ENCODE measurements at regions not wholly inside any gene's neighbourhood (a gene's known extent, or its start where the extent isn't known, plus 50 kb on each side); places are given as distances from the start of the nearest gene placed in this dataset.

GRCh38 chr4:35884714-35885480 is 359.4 kb downstream of the ARAP2 start:
- DNase-seq = no peak

GRCh38 chr4:35897808-35898207 is 346.5 kb downstream of the ARAP2 start:
- no peak for DNase-seq

- DNase-seq = no peak
Measured at GRCh38 chr4:35900286-35901243, 343.7 kb downstream of the ARAP2 start.

- DNase-seq = no peak
Measured at GRCh38 chr4:35912174-35912573, 332.1 kb downstream of the ARAP2 start.

- DNase-seq = no peak
Measured at GRCh38 chr4:35918491-35918977, 325.8 kb downstream of the ARAP2 start.

GRCh38 chr4:35925806-35926205 is 318.5 kb downstream of the ARAP2 start:
- DNase-seq = no peak

GRCh38 chr4:35926788-35927187 is 317.5 kb downstream of the ARAP2 start:
- DNase-seq = peak; percentile 74

GRCh38 chr4:35933901-35934300 is 310.4 kb downstream of the ARAP2 start:
- DNase-seq = no peak

- DNase-seq = peak; percentile 91
Measured at GRCh38 chr4:35934320-35934981, 309.9 kb downstream of the ARAP2 start.

GRCh38 chr4:35938936-35939335 is 305.4 kb downstream of the ARAP2 start:
- no peak for DNase-seq

- peak; percentile 70 for DNase-seq
Measured at GRCh38 chr4:35939751-35940150, 304.6 kb downstream of the ARAP2 start.

- DNase-seq = no peak
Measured at GRCh38 chr4:35942092-35942491, 302.2 kb downstream of the ARAP2 start.

- no peak for DNase-seq
Measured at GRCh38 chr4:35943606-35944005, 300.7 kb downstream of the ARAP2 start.

- no peak for DNase-seq
Measured at GRCh38 chr4:35948171-35948570, 296.1 kb downstream of the ARAP2 start.

- DNase-seq = no peak
Measured at GRCh38 chr4:35950442-35950841, 293.9 kb downstream of the ARAP2 start.

- no peak for DNase-seq
Measured at GRCh38 chr4:35952751-35953150, 291.6 kb downstream of the ARAP2 start.

- DNase-seq = no peak
Measured at GRCh38 chr4:35963383-35963782, 280.9 kb downstream of the ARAP2 start.

GRCh38 chr4:35963974-35964515 is 280.3 kb downstream of the ARAP2 start:
- no peak for DNase-seq

GRCh38 chr4:35965300-35965699 is 279.0 kb downstream of the ARAP2 start:
- DNase-seq = no peak

GRCh38 chr4:35966566-35966965 is 277.7 kb downstream of the ARAP2 start:
- no peak for DNase-seq

- no peak for DNase-seq
Measured at GRCh38 chr4:35970366-35970960, 273.9 kb downstream of the ARAP2 start.

GRCh38 chr4:35972814-35973213 is 271.5 kb downstream of the ARAP2 start:
- DNase-seq = no peak

Measured in eye (tissue), 1 donor.